ENCODE measurements at regions not wholly inside any gene's neighbourhood (a gene's known extent, or its start where the extent isn't known, plus 50 kb on each side); places are given as distances from the start of the nearest gene placed in this dataset.

- peaks cover 1% of the 10 kb centered on the region for H3K27me3 Mint-ChIP-seq (ENCODE audit: insufficient read depth, low read depth, poor library complexity)
- H3K4me2 ChIP-seq, result no peak overlapping the region
- no peaks in the 10 kb centered on the region for H3K27me3 ChIP-seq (ENCODE audit: insufficient read depth)
- ATAC-seq, result no peak
- no peaks in the 10 kb centered on the region for H3K36me3 ChIP-seq (ENCODE audit: insufficient read depth)
- TF ChIP-seq REST (IDR thresholded peaks at IDR 0.05; ENCODE audit: unreplicated experiment) (no peak), JUNB (IDR thresholded peaks at IDR 0.05; ENCODE audit: unreplicated experiment) (no peak), CTCF (conservative IDR thresholded peaks at IDR 0.05; ENCODE audit: low read depth in 2 of 2) (no peak), POLR2AphosphoS5 (IDR thresholded peaks at IDR 0.05; ENCODE audit: low read depth) (no peak), ZNF331 (CRISPR knock-in tag; IDR thresholded peaks at IDR 0.05; ENCODE audit: low read depth) (no peak)
- no peak overlapping the region for H3K27ac Mint-ChIP-seq
- H3K27ac ChIP-seq (ENCODE audit: low read depth), result no peak overlapping the region
- H3K79me2 ChIP-seq (replicated peaks; ENCODE audit: insufficient read depth), result no peaks in the 10 kb centered on the region
- H3K4me1 Mint-ChIP-seq, result no peaks in the 10 kb centered on the region
- no peaks in the 10 kb centered on the region for H3F3A ChIP-seq (replicated peaks; ENCODE audit: low read depth)
- H3K4me3 Mint-ChIP-seq, result no peak overlapping the region
- peaks cover 19% of the 10 kb centered on the region for H3K9me3 Mint-ChIP-seq
- H3K36me3 Mint-ChIP-seq (ENCODE audit: low read depth), result peaks cover 8% of the 10 kb centered on the region; the same call in 2 of the 3 replicates
- H3K9me2 ChIP-seq (ENCODE audit: insufficient read depth), result peaks cover 8% of the 10 kb centered on the region; the same call in 1 of the 2 replicates
- H3K4me1 ChIP-seq (ENCODE audit: insufficient read depth), result no peaks in the 10 kb centered on the region
- H4K20me1 ChIP-seq (replicated peaks; ENCODE audit: insufficient read depth), result no peaks in the 10 kb centered on the region
- DNase-seq (ENCODE audit: low spot score), result no peak
- H2AFZ ChIP-seq, result no peak overlapping the region
- H3K4me3 ChIP-seq, result no peak overlapping the region
Observed at GRCh38 chr10:108791030-108791429, 1132.3 kb downstream of the XPNPEP1 start.

GRCh38 chr10:108789919-108790318, 1133.4 kb downstream of the XPNPEP1 start:
- ATAC-seq (no peak), DNase-seq (ENCODE audit: low spot score) (no peak)
- Histone ChIP-seq H3K4me2 (no peak overlapping the region), H3K27ac (ENCODE audit: low read depth) (no peak overlapping the region), H3F3A (replicated peaks; ENCODE audit: low read depth) (no peaks in the 10 kb centered on the region), H3K4me3 (no peak overlapping the region), H3K79me2 (replicated peaks; ENCODE audit: insufficient read depth) (no peaks in the 10 kb centered on the region), H3K4me1 (ENCODE audit: insufficient read depth) (no peaks in the 10 kb centered on the region), H2AFZ (no peak overlapping the region), H3K36me3 (ENCODE audit: insufficient read depth) (0 out of 2 replicates have a peak, but pooled peaks cover under 1% of the 10 kb centered on the region), H4K20me1 (replicated peaks; ENCODE audit: insufficient read depth) (no peaks in the 10 kb centered on the region), H3K9me2 (ENCODE audit: insufficient read depth) (peaks cover 8% of the 10 kb centered on the region; the same call in 1 of the 2 replicates), H3K27me3 (ENCODE audit: insufficient read depth) (no peaks in the 10 kb centered on the region)
- Mint-ChIP-seq H3K4me3 (no peak overlapping the region), H3K9me3 (peaks cover 31% of the 10 kb centered on the region), H3K27me3 (ENCODE audit: insufficient read depth, low read depth, poor library complexity) (peaks cover 1% of the 10 kb centered on the region), H3K27ac (no peak overlapping the region), H3K4me1 (no peaks in the 10 kb centered on the region), H3K36me3 (ENCODE audit: low read depth) (peaks cover 19% of the 10 kb centered on the region)
- TF ChIP-seq EZH2 (IDR thresholded peaks at IDR 0.05; ENCODE audit: low read depth, unreplicated experiment), result no peak
- no peak for TF ChIP-seq CREB1 (CRISPR knock-in tag; IDR thresholded peaks at IDR 0.05; ENCODE audit: low read depth)
- no peak for TF ChIP-seq ZNF114 (CRISPR knock-in tag; IDR thresholded peaks at IDR 0.05)
- no peak for TF ChIP-seq ETS1 (IDR thresholded peaks at IDR 0.05)
- TF ChIP-seq CTCF (conservative IDR thresholded peaks at IDR 0.05; ENCODE audit: low read depth in 2 of 2), result no peak
- no peak for TF ChIP-seq REST (IDR thresholded peaks at IDR 0.05; ENCODE audit: unreplicated experiment)
- TF ChIP-seq JUNB (IDR thresholded peaks at IDR 0.05; ENCODE audit: unreplicated experiment), result no peak
- TF ChIP-seq POLR2AphosphoS5 (IDR thresholded peaks at IDR 0.05; ENCODE audit: low read depth), result no peak

Measured in GM23338 (cell line).